Calu3 (cell line): ENCODE measurements at regions not wholly inside any gene's neighbourhood (a gene's known extent, or its start where the extent isn't known, plus 50 kb on each side); places are given as distances from the start of the nearest gene placed in this dataset.

Experiments used
- BruUV-seq: library from RNA; stranded (reverse); fragments of 400-500 nt; replicated peaks from 2 replicates; lab custom pipeline; 2021; lab: Mats Ljungman, UMichigan
- CTCF ChIA-PET: fragments of 300-600 bp; sonication (Branson Sonifier 250); formaldehyde crosslinking; loops from one replicate; lab custom pipeline; 2022; ENCODE audit warnings: antibody characterized with exemption; lab: Charles Lee
- DNase-seq: peaks from one replicate; pipeline ENCODE4 v3.0.0; 2022
- H3K27ac Mint-ChIP-seq: one replicate; pipeline ENCODE4 v1.8.0; 2022; ENCODE audit warnings: mixed read lengths; ENCODE audit not compliant: unreplicated experiment
- H3K27me3 Mint-ChIP-seq: one replicate; pipeline ENCODE4 v1.8.0; 2022; ENCODE audit warnings: mixed read lengths; ENCODE audit not compliant: unreplicated experiment
- H3K36me3 Mint-ChIP-seq: one replicate; pipeline ENCODE4 v1.8.0; 2022; ENCODE audit warnings: mild to moderate bottlenecking, moderate library complexity, mixed read lengths; ENCODE audit not compliant: insufficient read depth, unreplicated experiment
- H3K4me1 Mint-ChIP-seq: one replicate; pipeline ENCODE4 v1.8.0; 2022; ENCODE audit warnings: mild to moderate bottlenecking, low read depth, mixed read lengths; ENCODE audit not compliant: unreplicated experiment
- H3K4me3 Mint-ChIP-seq: one replicate; pipeline ENCODE4 v1.8.0; 2022; ENCODE audit warnings: mild to moderate bottlenecking, low read depth, moderate library complexity, mixed read lengths; ENCODE audit not compliant: unreplicated experiment
- H3K9me3 Mint-ChIP-seq: one replicate; pipeline ENCODE4 v1.8.0; 2022; ENCODE audit warnings: low read depth, mixed read lengths; ENCODE audit not compliant: unreplicated experiment
- intact Hi-C: fragments of 100-400 bp; cut with micrococcal nuclease; formaldehyde crosslinking; loops from one replicate; pipeline ENCODE4 v1.10.0; 2022; ENCODE audit not compliant: unreplicated experiment
- TF ChIP-seq, protein P1 (sequence below): fragments of 200-600 bp; IDR thresholded peaks from one replicate; pipeline ENCODE4 v1.8.0; 2022; ENCODE audit warnings: antibody characterized with exemption; ENCODE audit not compliant: unreplicated experiment

DNA sequence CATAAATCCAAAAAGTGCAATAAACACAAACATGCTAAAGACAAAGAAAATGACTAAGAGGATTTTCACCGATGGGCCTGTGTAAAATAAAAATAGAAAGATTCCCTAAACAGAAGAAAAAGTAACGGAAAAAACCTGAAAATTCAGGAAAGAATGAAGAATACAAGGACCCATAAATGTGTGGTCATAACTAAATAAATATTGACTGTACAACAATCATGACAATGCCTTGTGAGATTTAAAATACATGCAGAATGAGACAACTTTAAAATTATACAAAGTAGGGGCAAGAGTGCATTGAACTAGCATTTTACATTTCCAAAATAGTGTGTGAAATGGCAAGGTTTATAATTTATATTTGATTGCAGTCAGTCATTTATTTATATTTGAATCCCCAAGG, 409.1 kb upstream of the ANKRD30A start:
- TF ChIP-seq, protein P1, sequence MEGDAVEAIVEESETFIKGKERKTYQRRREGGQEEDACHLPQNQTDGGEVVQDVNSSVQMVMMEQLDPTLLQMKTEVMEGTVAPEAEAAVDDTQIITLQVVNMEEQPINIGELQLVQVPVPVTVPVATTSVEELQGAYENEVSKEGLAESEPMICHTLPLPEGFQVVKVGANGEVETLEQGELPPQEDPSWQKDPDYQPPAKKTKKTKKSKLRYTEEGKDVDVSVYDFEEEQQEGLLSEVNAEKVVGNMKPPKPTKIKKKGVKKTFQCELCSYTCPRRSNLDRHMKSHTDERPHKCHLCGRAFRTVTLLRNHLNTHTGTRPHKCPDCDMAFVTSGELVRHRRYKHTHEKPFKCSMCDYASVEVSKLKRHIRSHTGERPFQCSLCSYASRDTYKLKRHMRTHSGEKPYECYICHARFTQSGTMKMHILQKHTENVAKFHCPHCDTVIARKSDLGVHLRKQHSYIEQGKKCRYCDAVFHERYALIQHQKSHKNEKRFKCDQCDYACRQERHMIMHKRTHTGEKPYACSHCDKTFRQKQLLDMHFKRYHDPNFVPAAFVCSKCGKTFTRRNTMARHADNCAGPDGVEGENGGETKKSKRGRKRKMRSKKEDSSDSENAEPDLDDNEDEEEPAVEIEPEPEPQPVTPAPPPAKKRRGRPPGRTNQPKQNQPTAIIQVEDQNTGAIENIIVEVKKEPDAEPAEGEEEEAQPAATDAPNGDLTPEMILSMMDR: no peak
- no TSS peak for BruUV-seq
- Mint-ChIP-seq H3K4me1 (no peaks in the 10 kb centered on the region), H3K4me3 (no peak overlapping the region), H3K36me3 (no peaks in the 10 kb centered on the region), H3K9me3 (peaks cover 15% of the 10 kb centered on the region), H3K27me3 (no peaks in the 10 kb centered on the region), H3K27ac (no peak overlapping the region)
- DNase-seq: no peak
- intact Hi-C loops: no loop called here
- CTCF ChIA-PET: no interaction called here

DNA sequence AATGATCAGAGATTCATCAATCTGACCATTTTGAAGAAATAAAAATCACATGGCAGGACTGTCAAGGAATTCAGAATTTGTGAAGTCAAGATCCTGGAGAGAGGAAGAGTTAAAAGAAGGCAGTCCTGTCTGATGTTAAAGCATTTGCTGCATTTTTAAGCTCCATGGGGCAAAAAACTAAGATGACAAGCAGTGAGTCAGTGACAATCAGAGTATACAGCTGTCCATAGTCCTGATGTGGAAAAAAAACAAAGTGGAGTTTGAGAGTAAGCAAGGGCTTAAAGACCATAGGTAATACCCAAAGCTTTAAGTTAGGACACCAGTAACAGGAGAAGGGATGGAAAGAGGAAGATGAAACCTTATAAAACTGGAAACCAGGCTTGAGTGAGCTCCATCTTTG, 412.7 kb upstream of the ANKRD30A start:
- H3K27ac Mint-ChIP-seq: no peak overlapping the region
- DNase-seq: no peak
- TF ChIP-seq, protein P1: no peak
- no TSS peak for BruUV-seq
- peaks cover 15% of the 10 kb centered on the region for H3K9me3 Mint-ChIP-seq
- intact Hi-C loops: no loop called here
- CTCF ChIA-PET: no interaction called here
- H3K36me3 Mint-ChIP-seq: no peaks in the 10 kb centered on the region
- no peaks in the 10 kb centered on the region for H3K27me3 Mint-ChIP-seq
- H3K4me3 Mint-ChIP-seq: no peak overlapping the region
- no peaks in the 10 kb centered on the region for H3K4me1 Mint-ChIP-seq

DNA sequence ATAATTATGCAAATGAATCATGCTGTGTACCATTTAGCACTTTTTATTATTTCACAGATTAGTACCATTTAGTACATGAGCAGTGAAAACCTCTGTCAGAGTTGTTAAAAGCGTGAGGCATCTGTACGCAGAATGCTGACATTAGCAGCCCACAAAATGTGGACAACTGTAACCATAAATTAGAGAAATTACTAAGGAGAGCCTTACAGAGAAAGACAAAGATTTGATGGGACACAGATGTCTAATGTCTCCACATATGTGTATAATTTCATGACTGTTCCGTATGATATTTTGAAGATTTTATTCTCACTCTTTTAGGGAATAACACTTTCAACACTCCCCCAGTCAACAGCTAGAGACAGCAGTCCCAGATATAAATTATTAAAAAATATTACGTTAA, 414.0 kb upstream of the ANKRD30A start:
- TF ChIP-seq, protein P1: no peak
- no peak for DNase-seq
- peaks cover 10% of the 10 kb centered on the region for H3K9me3 Mint-ChIP-seq
- H3K27me3 Mint-ChIP-seq: no peaks in the 10 kb centered on the region
- no peak overlapping the region for H3K4me3 Mint-ChIP-seq
- H3K4me1 Mint-ChIP-seq: no peaks in the 10 kb centered on the region
- no TSS peak for BruUV-seq
- intact Hi-C loops: no loop called here
- CTCF ChIA-PET: no interaction called here
- no peaks in the 10 kb centered on the region for H3K36me3 Mint-ChIP-seq
- no peak overlapping the region for H3K27ac Mint-ChIP-seq

DNA sequence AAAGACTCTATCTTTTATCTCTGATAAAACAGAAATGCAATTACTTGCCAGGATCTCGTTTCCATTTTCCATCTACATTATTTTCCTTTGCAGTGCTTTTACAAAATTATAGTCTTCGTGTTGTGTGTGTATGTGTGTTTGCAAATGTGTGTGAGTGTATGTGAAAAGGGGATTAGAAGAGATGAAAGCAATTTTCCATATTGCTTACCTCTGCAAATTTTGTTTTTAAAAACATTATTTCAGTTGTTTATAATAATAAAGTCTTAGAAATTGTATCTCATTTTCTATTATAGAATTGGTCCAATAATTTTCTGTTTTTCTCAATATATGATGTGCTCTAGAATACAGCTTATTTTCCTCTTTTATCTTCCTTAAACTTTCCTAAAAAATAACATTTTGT, 421.3 kb upstream of the ANKRD30A start:
- Mint-ChIP-seq H3K9me3 (peaks cover 3% of the 10 kb centered on the region), H3K4me3 (no peak overlapping the region), H3K36me3 (no peaks in the 10 kb centered on the region), H3K4me1 (no peaks in the 10 kb centered on the region), H3K27me3 (no peaks in the 10 kb centered on the region), H3K27ac (no peak overlapping the region)
- intact Hi-C loops: no loop called here
- no TSS peak for BruUV-seq
- TF ChIP-seq, protein P1: no peak
- no peak for DNase-seq
- CTCF ChIA-PET: no interaction called here
